ENCODE measurements at regions not wholly inside any gene's neighbourhood (a gene's known extent, or its start where the extent isn't known, plus 50 kb on each side); places are given as distances from the start of the nearest gene placed in this dataset.

GRCh38 chr6:141843178-141843834 is 289.4 kb upstream of the GJE1 start:
- Histone ChIP-seq H3K9me3 (ENCODE audit: control insufficient read depth, low read length) (no peaks in the 10 kb centered on the region), H3K27ac (ENCODE audit: low read length, poor library complexity, severe bottlenecking) (no peak overlapping the region), H2BK15ac (ENCODE audit: low read depth, poor library complexity, severe bottlenecking) (no peak overlapping the region), H3K9ac (ENCODE audit: low read length) (no peak overlapping the region), H2BK12ac (ENCODE audit: low read length in 2 of 2) (no peak overlapping the region), H3K79me1 (replicated peaks; ENCODE audit: low read length, poor library complexity, severe bottlenecking) (no peaks in the 10 kb centered on the region), H3K4ac (ENCODE audit: low read depth in 1 of 2, low read length in 2 of 2) (no peak overlapping the region), H4K91ac (ENCODE audit: low read length) (no peak overlapping the region), H3K27me3 (ENCODE audit: control insufficient read depth in 1 of 2, insufficient read depth in 1 of 2, low read length in 2 of 2) (no peaks in the 10 kb centered on the region), H3K36me3 (ENCODE audit: control insufficient read depth in 1 of 2, insufficient read depth in 2 of 2, low read depth in 1 of 2, low read length in 2 of 2) (no peaks in the 10 kb centered on the region), H2AK5ac (ENCODE audit: low read length, severe bottlenecking) (no peak overlapping the region), H3K23ac (ENCODE audit: low read length in 2 of 2) (no peak overlapping the region), H3K4me1 (ENCODE audit: control insufficient read depth, insufficient read depth, low read depth, low read length) (no peaks in the 10 kb centered on the region), H3K18ac (ENCODE audit: low read depth in 1 of 2, low read length in 2 of 2) (no peak overlapping the region), H2BK5ac (ENCODE audit: low read depth, low read length, poor library complexity, severe bottlenecking) (no peak overlapping the region), H3K4me2 (ENCODE audit: low read length, poor library complexity, severe bottlenecking) (no peak overlapping the region), H3K14ac (ENCODE audit: low read length in 2 of 2) (no peak overlapping the region), H3K4me3 (ENCODE audit: insufficient read depth in 1 of 2, low read depth in 1 of 2, low read length in 2 of 2) (no peak overlapping the region), H4K8ac (ENCODE audit: low read length) (no peak overlapping the region), H2BK120ac (ENCODE audit: low read depth, low read length) (no peak overlapping the region), H2AFZ (ENCODE audit: low read depth, low read length) (no peak overlapping the region)
- over 99% methylated on average over 3 of the region's 3 CpGs for WGBS
- no peak for DNase-seq

- Histone ChIP-seq H3K4me3 (ENCODE audit: insufficient read depth in 1 of 2, low read depth in 1 of 2, low read length in 2 of 2) (no peak overlapping the region), H3K27me3 (ENCODE audit: control insufficient read depth in 1 of 2, insufficient read depth in 1 of 2, low read length in 2 of 2) (no peaks in the 10 kb centered on the region), H2BK12ac (ENCODE audit: low read length in 2 of 2) (no peak overlapping the region), H2BK5ac (ENCODE audit: low read depth, low read length, poor library complexity, severe bottlenecking) (no peak overlapping the region), H2AK5ac (ENCODE audit: low read length, severe bottlenecking) (no peak overlapping the region), H3K4me2 (ENCODE audit: low read length, poor library complexity, severe bottlenecking) (no peak overlapping the region), H2BK15ac (ENCODE audit: low read depth, poor library complexity, severe bottlenecking) (no peak overlapping the region), H3K9me3 (ENCODE audit: control insufficient read depth, low read length) (no peaks in the 10 kb centered on the region), H3K79me1 (replicated peaks; ENCODE audit: low read length, poor library complexity, severe bottlenecking) (no peaks in the 10 kb centered on the region), H3K4me1 (ENCODE audit: control insufficient read depth, insufficient read depth, low read depth, low read length) (no peaks in the 10 kb centered on the region), H3K4ac (ENCODE audit: low read depth in 1 of 2, low read length in 2 of 2) (no peak overlapping the region), H3K23ac (ENCODE audit: low read length in 2 of 2) (no peak overlapping the region), H3K14ac (ENCODE audit: low read length in 2 of 2) (no peak overlapping the region), H2BK120ac (ENCODE audit: low read depth, low read length) (no peak overlapping the region), H2AFZ (ENCODE audit: low read depth, low read length) (no peak overlapping the region), H3K9ac (ENCODE audit: low read length) (no peak overlapping the region), H4K91ac (ENCODE audit: low read length) (no peak overlapping the region), H3K18ac (ENCODE audit: low read depth in 1 of 2, low read length in 2 of 2) (no peak overlapping the region), H3K36me3 (ENCODE audit: control insufficient read depth in 1 of 2, insufficient read depth in 2 of 2, low read depth in 1 of 2, low read length in 2 of 2) (no peaks in the 10 kb centered on the region), H4K8ac (ENCODE audit: low read length) (no peak overlapping the region), H3K27ac (ENCODE audit: low read length, poor library complexity, severe bottlenecking) (no peak overlapping the region)
- WGBS = 95% methylated on average over 4 of the region's 7 CpGs
- no peak for DNase-seq
Measured at GRCh38 chr6:141833001-141833655, 299.6 kb upstream of the GJE1 start.

- H2BK12ac ChIP-seq (ENCODE audit: low read length in 2 of 2) = no peak overlapping the region
- DNase-seq = no peak
- no peaks in the 10 kb centered on the region for H3K36me3 ChIP-seq (ENCODE audit: control insufficient read depth in 1 of 2, insufficient read depth in 2 of 2, low read depth in 1 of 2, low read length in 2 of 2)
- no peak overlapping the region for H3K27ac ChIP-seq (ENCODE audit: low read length, poor library complexity, severe bottlenecking)
- no peak overlapping the region for H3K4ac ChIP-seq (ENCODE audit: low read depth in 1 of 2, low read length in 2 of 2)
- 80% methylated on average over 1 of the region's 1 CpG for WGBS
- no peak overlapping the region for H2AK5ac ChIP-seq (ENCODE audit: low read length, severe bottlenecking)
- no peaks in the 10 kb centered on the region for H3K4me1 ChIP-seq (ENCODE audit: control insufficient read depth, insufficient read depth, low read depth, low read length)
- H4K91ac ChIP-seq (ENCODE audit: low read length) = no peak overlapping the region
- no peak overlapping the region for H3K4me3 ChIP-seq (ENCODE audit: insufficient read depth in 1 of 2, low read depth in 1 of 2, low read length in 2 of 2)
- H3K14ac ChIP-seq (ENCODE audit: low read length in 2 of 2) = no peak overlapping the region
- H2BK15ac ChIP-seq (ENCODE audit: low read depth, poor library complexity, severe bottlenecking) = no peak overlapping the region
- no peak overlapping the region for H2BK5ac ChIP-seq (ENCODE audit: low read depth, low read length, poor library complexity, severe bottlenecking)
- H3K18ac ChIP-seq (ENCODE audit: low read depth in 1 of 2, low read length in 2 of 2) = no peak overlapping the region
- no peaks in the 10 kb centered on the region for H3K79me1 ChIP-seq (replicated peaks; ENCODE audit: low read length, poor library complexity, severe bottlenecking)
- H3K23ac ChIP-seq (ENCODE audit: low read length in 2 of 2) = no peak overlapping the region
- no peak overlapping the region for H3K4me2 ChIP-seq (ENCODE audit: low read length, poor library complexity, severe bottlenecking)
- H3K9ac ChIP-seq (ENCODE audit: low read length) = no peak overlapping the region
- no peaks in the 10 kb centered on the region for H3K27me3 ChIP-seq (ENCODE audit: control insufficient read depth in 1 of 2, insufficient read depth in 1 of 2, low read length in 2 of 2)
- no peak overlapping the region for H4K8ac ChIP-seq (ENCODE audit: low read length)
- H3K9me3 ChIP-seq (ENCODE audit: control insufficient read depth, low read length) = no peaks in the 10 kb centered on the region
- H2BK120ac ChIP-seq (ENCODE audit: low read depth, low read length) = no peak overlapping the region
- H2AFZ ChIP-seq (ENCODE audit: low read depth, low read length) = no peak overlapping the region
Measured at GRCh38 chr6:141830530-141830929, 302.2 kb upstream of the GJE1 start.

- no peak overlapping the region for H3K4me3 ChIP-seq (ENCODE audit: insufficient read depth in 1 of 2, low read depth in 1 of 2, low read length in 2 of 2)
- DNase-seq = no peak
- H3K4ac ChIP-seq (ENCODE audit: low read depth in 1 of 2, low read length in 2 of 2) = no peak overlapping the region
- no peak overlapping the region for H4K91ac ChIP-seq (ENCODE audit: low read length)
- H3K9ac ChIP-seq (ENCODE audit: low read length) = no peak overlapping the region
- no peak overlapping the region for H2AK5ac ChIP-seq (ENCODE audit: low read length, severe bottlenecking)
- no peak overlapping the region for H3K14ac ChIP-seq (ENCODE audit: low read length in 2 of 2)
- H2BK12ac ChIP-seq (ENCODE audit: low read length in 2 of 2) = no peak overlapping the region
- 83% methylated on average over 4 of the region's 4 CpGs for WGBS
- H3K79me1 ChIP-seq (replicated peaks; ENCODE audit: low read length, poor library complexity, severe bottlenecking) = no peaks in the 10 kb centered on the region
- no peaks in the 10 kb centered on the region for H3K9me3 ChIP-seq (ENCODE audit: control insufficient read depth, low read length)
- no peak overlapping the region for H2AFZ ChIP-seq (ENCODE audit: low read depth, low read length)
- H2BK120ac ChIP-seq (ENCODE audit: low read depth, low read length) = no peak overlapping the region
- no peak overlapping the region for H3K4me2 ChIP-seq (ENCODE audit: low read length, poor library complexity, severe bottlenecking)
- no peak overlapping the region for H2BK5ac ChIP-seq (ENCODE audit: low read depth, low read length, poor library complexity, severe bottlenecking)
- H3K27me3 ChIP-seq (ENCODE audit: control insufficient read depth in 1 of 2, insufficient read depth in 1 of 2, low read length in 2 of 2) = no peaks in the 10 kb centered on the region
- H3K4me1 ChIP-seq (ENCODE audit: control insufficient read depth, insufficient read depth, low read depth, low read length) = no peaks in the 10 kb centered on the region
- H4K8ac ChIP-seq (ENCODE audit: low read length) = no peak overlapping the region
- H3K23ac ChIP-seq (ENCODE audit: low read length in 2 of 2) = no peak overlapping the region
- H3K18ac ChIP-seq (ENCODE audit: low read depth in 1 of 2, low read length in 2 of 2) = no peak overlapping the region
- H3K27ac ChIP-seq (ENCODE audit: low read length, poor library complexity, severe bottlenecking) = no peak overlapping the region
- H3K36me3 ChIP-seq (ENCODE audit: control insufficient read depth in 1 of 2, insufficient read depth in 2 of 2, low read depth in 1 of 2, low read length in 2 of 2) = no peaks in the 10 kb centered on the region
- no peak overlapping the region for H2BK15ac ChIP-seq (ENCODE audit: low read depth, poor library complexity, severe bottlenecking)
Measured at GRCh38 chr6:141829566-141830360, 303.0 kb upstream of the GJE1 start.
